ENCODE measurements at regions not wholly inside any gene's neighbourhood (a gene's known extent, or its start where the extent isn't known, plus 50 kb on each side); places are given as distances from the start of the nearest gene placed in this dataset.

DNA sequence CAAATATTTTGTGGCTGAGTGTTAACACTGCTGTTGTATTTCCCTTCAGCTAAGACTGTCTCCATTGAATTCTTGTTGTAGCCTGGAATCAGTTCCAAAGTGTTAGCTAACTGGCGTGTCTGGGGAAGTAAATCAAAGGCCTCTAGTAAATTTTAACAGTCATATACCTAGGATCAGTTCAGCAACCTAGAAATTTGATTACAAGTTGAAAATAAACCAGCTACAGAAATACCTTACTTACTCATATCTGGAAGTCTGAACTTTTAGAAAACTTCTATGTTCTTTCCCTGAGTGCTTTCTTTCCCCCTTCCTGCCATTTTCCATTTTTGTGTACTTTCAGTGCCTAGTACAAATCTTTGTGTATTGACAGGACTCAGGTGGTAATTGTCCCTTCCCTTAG is 396.7 kb upstream of the DCC start:
- peaks cover 2% of the 10 kb centered on the region for H3K9me3 Mint-ChIP-seq
- POLR2A ChIA-PET = no interaction called here
- no peak overlapping the region for H3K4me3 Mint-ChIP-seq
- H3K4me1 Mint-ChIP-seq = no peaks in the 10 kb centered on the region
- DNase-seq = no peak
- CTCF ChIA-PET = no interaction called here
- H3K36me3 Mint-ChIP-seq (ENCODE audit: low read depth) = no peaks in the 10 kb centered on the region
- H3K27ac Mint-ChIP-seq = no peak overlapping the region
- no peaks in the 10 kb centered on the region for H3K27me3 Mint-ChIP-seq

DNA sequence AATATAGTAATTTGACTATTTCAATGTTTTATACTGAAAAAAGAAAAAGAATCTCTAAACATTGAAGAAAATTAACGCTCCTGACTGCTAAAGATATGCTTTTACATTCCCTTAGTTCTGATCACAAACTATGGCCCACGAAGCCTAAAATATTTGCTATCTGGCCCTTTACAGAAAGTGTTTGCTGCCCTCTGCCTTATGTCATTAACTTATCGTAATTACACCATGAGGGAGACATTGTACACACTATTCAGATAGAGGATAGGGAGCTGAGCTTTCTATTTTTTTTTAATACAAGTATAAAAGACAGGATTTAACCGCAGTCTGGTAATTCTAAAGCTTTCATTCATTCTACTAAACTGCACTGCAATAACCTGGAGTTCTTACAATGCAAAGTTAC is 393.1 kb upstream of the DCC start:
- H3K4me3 Mint-ChIP-seq = no peak overlapping the region
- no peak overlapping the region for H3K27ac Mint-ChIP-seq
- no peaks in the 10 kb centered on the region for H3K36me3 Mint-ChIP-seq (ENCODE audit: low read depth)
- no peaks in the 10 kb centered on the region for H3K4me1 Mint-ChIP-seq
- H3K9me3 Mint-ChIP-seq = peaks cover 2% of the 10 kb centered on the region
- H3K27me3 Mint-ChIP-seq = no peaks in the 10 kb centered on the region
- CTCF ChIA-PET = no interaction called here
- POLR2A ChIA-PET = no interaction called here
- no peak for DNase-seq

DNA sequence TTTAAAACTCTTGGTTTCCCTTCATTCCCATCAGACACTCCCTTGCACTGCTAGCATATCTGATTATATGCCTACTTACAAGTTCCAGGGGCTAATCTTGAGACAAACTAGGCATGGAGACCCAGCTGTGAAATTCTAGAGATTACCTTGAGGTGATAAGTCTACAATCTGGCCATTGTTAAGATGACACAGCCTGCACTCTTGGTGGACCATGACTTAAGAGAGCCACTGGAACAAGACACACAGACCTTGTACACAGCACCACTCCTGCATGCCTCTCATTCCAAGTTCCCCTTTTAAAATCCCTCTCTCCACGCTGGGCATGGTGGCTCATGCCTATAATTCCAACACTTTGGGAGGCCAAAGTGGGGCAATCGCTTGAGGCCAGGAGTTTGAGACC is 387.2 kb upstream of the DCC start:
- ChIA-PET CTCF (no interaction called here), POLR2A (no interaction called here)
- Mint-ChIP-seq H3K9me3 (peaks cover 4% of the 10 kb centered on the region), H3K27ac (no peak overlapping the region), H3K27me3 (no peaks in the 10 kb centered on the region), H3K4me3 (no peak overlapping the region), H3K36me3 (ENCODE audit: low read depth) (no peaks in the 10 kb centered on the region), H3K4me1 (no peaks in the 10 kb centered on the region)
- no peak for DNase-seq

DNA sequence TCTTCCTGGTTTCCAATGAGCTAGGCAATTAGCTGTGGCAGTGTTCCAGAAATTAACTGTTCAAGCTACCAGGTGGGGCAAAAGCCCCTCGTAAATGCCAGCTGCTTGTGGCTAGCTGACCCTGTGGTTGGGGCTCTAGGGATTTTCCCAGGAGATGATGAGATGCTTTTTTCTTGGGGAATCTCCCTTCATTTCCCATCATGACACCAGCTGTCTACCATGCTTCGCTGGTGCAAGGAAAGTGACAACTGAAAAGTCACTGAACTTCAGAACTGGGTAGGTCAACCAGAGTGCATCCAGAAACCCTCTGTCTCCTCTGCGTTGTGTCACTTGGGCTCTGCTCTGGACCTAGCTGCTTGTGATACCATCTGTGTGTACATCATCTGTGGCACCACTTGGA is 386.5 kb upstream of the DCC start:
- no peak overlapping the region for H3K27ac Mint-ChIP-seq
- ChIA-PET POLR2A (no interaction called here), CTCF (no interaction called here)
- no peaks in the 10 kb centered on the region for H3K4me1 Mint-ChIP-seq
- no peak overlapping the region for H3K4me3 Mint-ChIP-seq
- H3K27me3 Mint-ChIP-seq = no peaks in the 10 kb centered on the region
- no peak for DNase-seq
- no peaks in the 10 kb centered on the region for H3K36me3 Mint-ChIP-seq (ENCODE audit: low read depth)
- peaks cover 3% of the 10 kb centered on the region for H3K9me3 Mint-ChIP-seq

DNA sequence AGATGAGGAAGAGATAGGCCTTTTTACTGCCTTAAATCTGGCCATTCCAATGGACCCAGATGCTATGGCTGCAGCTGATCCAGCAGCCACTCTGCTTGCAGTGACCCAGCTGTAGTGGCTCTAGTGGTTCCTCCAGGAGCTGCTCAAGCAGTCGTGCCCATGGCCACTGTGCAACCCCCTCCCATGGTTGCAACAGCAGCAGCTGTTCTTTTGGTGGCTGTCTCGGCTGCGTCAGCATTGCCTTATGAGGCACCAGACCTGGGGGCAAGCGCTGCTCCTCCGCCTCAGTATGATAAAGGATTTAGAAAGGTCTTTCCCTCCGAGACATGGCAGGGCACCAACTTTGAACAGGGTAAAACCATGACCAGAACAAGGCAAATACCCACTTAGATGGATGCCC is 384.9 kb upstream of the DCC start:
- ChIA-PET POLR2A (no interaction called here), CTCF (interaction anchor here (0.6 kb wide), 1 partner anchor 310 kb away, joined by 3 read pairs; no protein-coding TSS in a partner anchor)

DNA sequence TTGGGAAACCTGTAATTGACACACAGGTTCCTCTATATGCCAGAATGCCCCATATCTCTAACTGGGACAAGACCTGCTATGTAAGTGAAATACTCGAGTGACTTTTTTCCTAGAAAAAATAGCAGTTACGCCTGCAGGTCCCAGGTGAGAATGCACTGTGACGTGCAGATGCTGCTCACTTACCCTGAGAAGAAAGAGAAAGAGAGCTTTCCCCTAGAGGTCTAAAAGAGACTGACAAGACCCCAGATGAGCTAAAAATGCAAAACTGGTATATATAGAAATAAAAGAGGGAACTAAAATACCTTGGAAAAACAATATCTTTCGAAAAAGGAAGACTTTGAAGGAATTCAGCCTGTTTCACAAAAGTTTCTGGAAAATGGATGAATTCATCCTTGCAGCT is 383.0 kb upstream of the DCC start:
- Mint-ChIP-seq H3K27me3 (no peaks in the 10 kb centered on the region), H3K4me1 (no peaks in the 10 kb centered on the region), H3K36me3 (ENCODE audit: low read depth) (no peaks in the 10 kb centered on the region), H3K9me3 (peaks cover 3% of the 10 kb centered on the region), H3K4me3 (no peak overlapping the region), H3K27ac (no peak overlapping the region)
- POLR2A ChIA-PET = no interaction called here
- DNase-seq = no peak
- CTCF ChIA-PET = no interaction called here

More for the DNA sequence above, 384.9 kb upstream of the DCC start:
- H3K27ac Mint-ChIP-seq = no peak overlapping the region
- no peaks in the 10 kb centered on the region for H3K4me1 Mint-ChIP-seq
- peaks cover 3% of the 10 kb centered on the region for H3K9me3 Mint-ChIP-seq
- no peaks in the 10 kb centered on the region for H3K27me3 Mint-ChIP-seq
- no peak for DNase-seq
- H3K36me3 Mint-ChIP-seq (ENCODE audit: low read depth) = no peaks in the 10 kb centered on the region
- no peak overlapping the region for H3K4me3 Mint-ChIP-seq

DNA sequence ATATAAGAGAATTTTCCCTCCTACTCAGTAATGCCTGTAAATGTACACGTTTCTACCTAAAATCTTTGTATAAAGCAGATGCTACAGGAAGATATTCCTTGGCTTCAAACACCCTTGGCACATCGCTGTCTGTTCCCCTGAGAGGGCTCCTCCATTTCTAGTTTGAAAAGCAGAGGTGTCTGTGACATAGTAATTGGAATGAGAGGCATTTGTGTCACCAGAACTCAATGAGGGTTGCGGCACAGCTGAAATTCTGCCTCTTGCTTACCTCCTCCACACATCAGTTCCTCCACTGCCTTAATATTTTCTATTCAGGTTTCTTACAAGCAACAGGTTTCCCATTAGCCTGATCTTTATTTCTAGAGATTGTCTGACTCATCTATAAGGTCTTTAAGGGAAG is 359.9 kb upstream of the DCC start:
- H3K27me3 Mint-ChIP-seq = no peaks in the 10 kb centered on the region
- CTCF ChIA-PET = no interaction called here
- POLR2A ChIA-PET = no interaction called here
- DNase-seq = no peak
- no peaks in the 10 kb centered on the region for H3K36me3 Mint-ChIP-seq (ENCODE audit: low read depth)
- no peaks in the 10 kb centered on the region for H3K4me1 Mint-ChIP-seq
- no peak overlapping the region for H3K4me3 Mint-ChIP-seq
- no peak overlapping the region for H3K27ac Mint-ChIP-seq
- no peaks in the 10 kb centered on the region for H3K9me3 Mint-ChIP-seq

DNA sequence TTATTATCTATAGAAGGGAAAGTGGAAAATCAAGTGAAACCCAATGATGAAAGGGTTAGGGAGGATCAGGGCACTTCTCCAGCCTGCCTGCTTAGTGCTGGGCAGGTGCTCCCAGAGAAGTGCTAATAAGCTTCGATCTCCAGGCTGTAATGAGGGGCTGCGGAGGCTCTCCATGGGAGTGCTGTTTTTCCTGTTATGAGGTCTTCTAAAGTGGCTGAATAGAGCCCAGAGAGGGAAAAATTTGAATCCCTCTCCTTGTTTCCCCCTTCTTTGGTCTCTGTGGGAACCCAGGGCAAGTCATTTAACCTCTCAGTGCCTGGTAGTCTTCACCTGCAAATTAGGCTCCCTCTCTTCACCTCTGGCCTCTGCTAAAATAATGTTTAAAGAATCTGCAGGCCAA is 351.7 kb upstream of the DCC start:
- no peak overlapping the region for H3K27ac Mint-ChIP-seq
- no peaks in the 10 kb centered on the region for H3K27me3 Mint-ChIP-seq
- no peak overlapping the region for H3K4me3 Mint-ChIP-seq
- H3K9me3 Mint-ChIP-seq = no peaks in the 10 kb centered on the region
- POLR2A ChIA-PET = no interaction called here
- DNase-seq = no peak
- H3K36me3 Mint-ChIP-seq (ENCODE audit: low read depth) = no peaks in the 10 kb centered on the region
- CTCF ChIA-PET = no interaction called here
- H3K4me1 Mint-ChIP-seq = no peaks in the 10 kb centered on the region

DNA sequence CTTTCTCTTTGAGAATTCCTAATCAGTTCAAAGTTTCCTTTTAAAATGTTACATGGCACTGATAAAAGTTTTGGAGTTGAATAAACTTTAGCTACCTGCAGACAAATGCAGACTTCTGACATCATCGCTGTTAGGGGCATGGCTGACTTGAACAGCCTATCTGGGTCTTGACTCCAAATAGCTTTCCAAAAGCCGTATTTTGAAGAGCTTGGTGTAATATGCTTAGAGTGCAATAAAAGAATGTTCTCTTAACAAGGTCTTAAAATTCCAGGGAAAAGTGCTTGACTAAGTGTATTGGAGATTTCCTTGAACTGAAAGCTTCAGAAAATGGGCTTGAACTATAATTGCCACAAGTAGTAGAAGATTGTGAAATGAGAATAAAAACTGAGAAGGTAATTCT is 342.9 kb upstream of the DCC start:
- CTCF ChIA-PET = no interaction called here
- DNase-seq = no peak
- H3K36me3 Mint-ChIP-seq (ENCODE audit: low read depth) = no peaks in the 10 kb centered on the region
- H3K4me3 Mint-ChIP-seq = no peak overlapping the region
- POLR2A ChIA-PET = no interaction called here
- no peaks in the 10 kb centered on the region for H3K27me3 Mint-ChIP-seq
- H3K4me1 Mint-ChIP-seq = no peaks in the 10 kb centered on the region
- H3K27ac Mint-ChIP-seq = no peak overlapping the region
- H3K9me3 Mint-ChIP-seq = no peaks in the 10 kb centered on the region

DNA sequence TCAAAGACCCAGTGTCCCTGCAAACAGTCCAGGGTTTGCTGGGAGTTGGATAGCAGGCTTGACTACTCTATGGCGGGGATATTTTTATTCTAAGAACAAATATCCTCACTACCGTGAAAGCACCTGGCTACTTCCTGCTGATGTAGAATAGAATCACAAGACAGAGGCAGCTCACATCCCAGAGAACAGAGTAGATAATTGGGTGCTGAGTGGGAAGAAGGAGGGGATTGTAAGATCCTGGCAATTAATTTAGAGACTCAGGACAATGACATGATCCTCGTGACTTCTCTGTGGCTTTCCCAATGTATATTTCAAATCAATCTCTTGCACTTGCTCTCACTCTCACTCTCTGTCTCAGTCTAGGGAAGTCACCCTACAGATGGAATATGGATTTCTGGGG is 341.9 kb upstream of the DCC start:
- Mint-ChIP-seq H3K4me1 (no peaks in the 10 kb centered on the region), H3K27me3 (no peaks in the 10 kb centered on the region), H3K27ac (no peak overlapping the region), H3K9me3 (no peaks in the 10 kb centered on the region), H3K4me3 (no peak overlapping the region), H3K36me3 (ENCODE audit: low read depth) (no peaks in the 10 kb centered on the region)
- ChIA-PET POLR2A (interaction anchor here (0.6 kb wide), 1 partner anchor 19 kb away, joined by 5 read pairs; no protein-coding TSS in a partner anchor), CTCF (no interaction called here)
- no peak for DNase-seq

DNA sequence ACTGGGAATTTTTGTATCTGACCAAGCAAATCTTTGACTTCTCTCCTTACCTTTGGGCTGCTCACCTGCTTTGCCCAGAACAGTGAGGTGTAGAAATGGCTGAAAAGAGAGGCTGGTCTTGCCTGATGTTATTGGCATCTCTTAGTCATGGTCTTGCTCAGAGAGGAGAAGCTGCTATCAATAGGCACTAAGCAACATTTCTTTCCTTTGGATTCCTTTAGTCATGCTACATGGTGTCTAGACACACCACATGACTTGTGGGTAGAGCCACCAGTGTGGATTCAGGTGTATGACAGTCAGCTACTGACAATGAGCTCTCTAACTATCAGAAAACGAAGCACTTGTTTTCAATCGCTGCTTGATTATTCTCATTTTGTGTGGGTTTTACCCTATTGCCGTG is 341.3 kb upstream of the DCC start:
- Mint-ChIP-seq H3K4me1 (no peaks in the 10 kb centered on the region), H3K27me3 (no peaks in the 10 kb centered on the region), H3K27ac (no peak overlapping the region), H3K36me3 (ENCODE audit: low read depth) (no peaks in the 10 kb centered on the region), H3K9me3 (no peaks in the 10 kb centered on the region), H3K4me3 (no peak overlapping the region)
- CTCF ChIA-PET = no interaction called here
- POLR2A ChIA-PET = interaction anchor here (0.6 kb wide), 1 partner anchor 19 kb away, joined by 5 read pairs; no protein-coding TSS in a partner anchor
- DNase-seq = no peak

DNA sequence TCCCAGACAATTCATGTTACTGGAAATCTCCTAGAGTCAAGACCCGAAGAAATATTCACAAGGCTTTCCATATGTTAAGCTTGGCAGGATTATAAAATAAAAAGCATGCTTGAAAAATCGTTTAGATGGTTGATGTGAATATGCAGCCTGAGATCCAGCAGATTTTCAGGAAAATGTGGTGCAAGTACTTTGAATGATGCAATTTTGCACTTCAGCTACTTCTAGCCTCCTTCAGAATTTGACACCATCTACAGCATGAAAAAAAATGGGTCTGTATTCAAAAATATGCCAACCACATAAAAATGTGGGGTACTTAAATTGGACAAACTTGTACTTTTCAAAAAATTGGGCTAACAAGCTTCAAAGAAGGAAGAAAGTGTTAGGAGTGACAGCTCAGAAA is 340.6 kb upstream of the DCC start:
- H3K4me3 Mint-ChIP-seq = no peak overlapping the region
- H3K27ac Mint-ChIP-seq = no peak overlapping the region
- no peak for DNase-seq
- ChIA-PET CTCF (no interaction called here), POLR2A (no interaction called here)
- H3K4me1 Mint-ChIP-seq = no peaks in the 10 kb centered on the region
- H3K27me3 Mint-ChIP-seq = no peaks in the 10 kb centered on the region
- H3K9me3 Mint-ChIP-seq = no peaks in the 10 kb centered on the region
- H3K36me3 Mint-ChIP-seq (ENCODE audit: low read depth) = no peaks in the 10 kb centered on the region

DNA sequence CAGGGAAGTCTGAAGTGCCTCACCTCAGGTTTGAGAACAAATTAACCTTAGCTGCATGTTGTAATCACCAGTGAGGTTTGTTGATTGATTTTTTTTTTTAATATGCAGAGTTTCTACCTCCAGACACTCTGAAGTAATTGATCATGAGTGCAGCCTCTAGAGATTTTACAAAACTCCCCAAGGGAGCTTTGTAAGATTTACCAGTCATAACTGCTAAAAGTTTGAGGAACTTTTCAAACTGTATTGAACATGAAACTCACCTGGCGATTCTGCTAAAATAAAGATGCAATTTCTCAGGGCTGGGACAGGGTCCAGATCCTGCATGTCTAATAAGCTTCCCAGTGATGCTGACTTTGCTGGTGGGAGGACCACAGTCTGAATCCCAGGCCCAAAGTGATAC is 339.6 kb upstream of the DCC start:
- no peak overlapping the region for H3K27ac Mint-ChIP-seq
- ChIA-PET POLR2A (no interaction called here), CTCF (no interaction called here)
- H3K9me3 Mint-ChIP-seq = peaks cover 3% of the 10 kb centered on the region
- no peaks in the 10 kb centered on the region for H3K36me3 Mint-ChIP-seq (ENCODE audit: low read depth)
- DNase-seq = no peak
- no peaks in the 10 kb centered on the region for H3K27me3 Mint-ChIP-seq
- H3K4me3 Mint-ChIP-seq = no peak overlapping the region
- H3K4me1 Mint-ChIP-seq = no peaks in the 10 kb centered on the region

DNA sequence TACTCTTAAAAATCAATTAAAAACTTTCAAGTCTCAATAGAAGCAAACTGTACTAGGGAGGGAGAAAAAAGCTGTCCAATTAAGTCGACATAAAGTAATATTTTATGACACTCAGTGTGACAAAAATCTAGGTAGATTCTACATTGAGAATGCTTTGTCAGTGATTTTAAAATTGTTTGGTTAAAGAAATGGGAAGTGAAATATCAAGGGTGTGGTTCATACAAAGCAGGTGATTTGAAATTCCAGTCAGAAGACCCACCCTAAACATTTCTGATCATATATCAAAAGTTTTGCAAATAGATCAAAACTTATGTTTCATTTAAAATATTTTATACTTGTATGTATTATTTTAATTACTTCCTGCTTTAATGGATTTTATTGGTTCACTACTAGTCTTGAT is 338.9 kb upstream of the DCC start:
- H3K4me3 Mint-ChIP-seq = no peak overlapping the region
- ChIA-PET POLR2A (no interaction called here), CTCF (no interaction called here)
- peaks cover 3% of the 10 kb centered on the region for H3K9me3 Mint-ChIP-seq
- H3K27ac Mint-ChIP-seq = no peak overlapping the region
- no peaks in the 10 kb centered on the region for H3K27me3 Mint-ChIP-seq
- H3K4me1 Mint-ChIP-seq = no peaks in the 10 kb centered on the region
- no peak for DNase-seq
- H3K36me3 Mint-ChIP-seq (ENCODE audit: low read depth) = no peaks in the 10 kb centered on the region

DNA sequence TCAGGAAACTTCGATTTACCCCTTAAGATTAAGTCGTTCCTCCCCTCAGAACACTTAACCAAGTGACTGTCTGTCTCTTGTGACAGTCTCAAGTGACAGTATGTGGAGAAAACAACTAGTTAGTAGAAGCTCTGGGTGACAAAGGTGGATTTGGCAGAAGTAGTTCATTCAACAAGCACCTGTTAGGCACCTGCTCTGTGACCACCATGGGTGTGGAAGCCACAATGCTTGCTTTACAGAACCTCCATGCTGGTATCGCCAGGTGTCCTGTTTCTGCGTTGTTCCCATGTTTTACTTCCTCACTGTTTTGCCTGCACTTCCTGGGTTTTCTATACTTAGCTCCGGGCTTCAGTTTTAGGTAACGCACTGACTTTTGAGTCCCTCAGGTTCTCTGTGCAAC is 337.4 kb upstream of the DCC start:
- Mint-ChIP-seq H3K4me3 (no peak overlapping the region), H3K4me1 (no peaks in the 10 kb centered on the region), H3K36me3 (ENCODE audit: low read depth) (no peaks in the 10 kb centered on the region), H3K27me3 (no peaks in the 10 kb centered on the region), H3K9me3 (peaks cover 3% of the 10 kb centered on the region), H3K27ac (no peak overlapping the region)
- no peak for DNase-seq
- ChIA-PET POLR2A (no interaction called here), CTCF (no interaction called here)

Data from activated CD4-positive, alpha-beta T cell treated with anti-CD3 and anti-CD28 coated beads, Interleukin-2, amount 10 ng/mL, durations not matched to agents 7 days and 5 days (primary cell).